K562 (cell line): ENCODE measurements at regions not wholly inside any gene's neighbourhood (a gene's known extent, or its start where the extent isn't known, plus 50 kb on each side); places are given as distances from the start of the nearest gene placed in this dataset.

ENCODE experiments used
- CC2D1A ChIP-seq: fragments of 450-650 bp; IDR thresholded peaks from 2 replicates; pipeline ENCODE4 v1.6.1; 2017; ENCODE audit warnings: mild to moderate bottlenecking
- DMBX1 ChIP-seq: fragments of 250-450 bp; sonication (Bioruptor Pico); IDR thresholded peaks from 2 replicates; pipeline ENCODE4 v1.8.0; 2022; ENCODE audit warnings: inconsistent platforms, mild to moderate bottlenecking, moderate library complexity, borderline replicate concordance
- RBM39 ChIP-seq: fragments of 200-400 bp; formaldehyde crosslinking; optimal IDR thresholded peaks from 2 replicates; pipeline ENCODE3; 2018; ENCODE audit warnings: low read depth, low read length
- SFPQ ChIP-seq: fragments of 200-400 bp; formaldehyde crosslinking; IDR thresholded peaks from 2 replicates; pipeline ENCODE4 v1.6.1; 2017; ENCODE audit warnings: mild to moderate bottlenecking, low read depth, low read length, moderate library complexity
- SUPT5H ChIP-seq: fragments of 450-650 bp; IDR thresholded peaks from 2 replicates; pipeline ENCODE4 v1.6.1; 2016
- TAL1 ChIP-seq: fragments of 450-650 bp; IDR thresholded peaks from 2 replicates; pipeline ENCODE4 v1.6.1; 2016; ENCODE audit warnings: mild to moderate bottlenecking
- TEAD1 ChIP-seq, 2 experiments: fragments of 450-650 bp in 1 of 2; sonication (generic) in 1 of 2; formaldehyde crosslinking; IDR thresholded peaks; 2 replicates each; pipeline versions ENCODE4 v1.4.0 to v1.8.0; 2020 to 2022; ENCODE audit warnings: mild to moderate bottlenecking in 2 of 2, missing genetic modification reagents in 1 of 2
- TEAD4 ChIP-seq, 2 experiments: sonication (generic) in 1 of 2; formaldehyde crosslinking in 1 of 2; IDR thresholded peaks; 2 replicates each; pipeline versions ENCODE4 v1.6.1 to v1.8.0; 2012 to 2022; ENCODE audit warnings: borderline replicate concordance in 1 of 2, inconsistent platforms in 1 of 2, low read length in 1 of 2, mild to moderate bottlenecking in 1 of 2, missing genetic modification reagents in 1 of 2
- ZNF217 ChIP-seq: sonication (generic); formaldehyde crosslinking; IDR thresholded peaks from 2 replicates; pipeline ENCODE4 v1.8.0; 2022; ENCODE audit warnings: mild to moderate bottlenecking, missing genetic modification reagents
- ZNF354B ChIP-seq: fragments of 250-450 bp; sonication (Bioruptor Pico); IDR thresholded peaks from 2 replicates; pipeline ENCODE4 v1.4.0; 2020
- ZNF785 ChIP-seq: fragments of 250-450 bp; sonication (Bioruptor Pico); IDR thresholded peaks from 2 replicates; pipeline ENCODE4 v1.4.0; 2020; ENCODE audit warnings: mild to moderate bottlenecking
- TF ChIP-seq, protein P1 (sequence below): fragments of 250-450 bp; sonication (Bioruptor Pico); IDR thresholded peaks from 2 replicates; pipeline ENCODE4 v1.9.0; 2021; ENCODE audit warnings: mild to moderate bottlenecking, inconsistent platforms
- TF ChIP-seq, protein P2 (sequence below): fragments of 250-450 bp; sonication (Bioruptor Pico); IDR thresholded peaks from 2 replicates; pipeline ENCODE4 v1.4.0; 2020

DNA sequence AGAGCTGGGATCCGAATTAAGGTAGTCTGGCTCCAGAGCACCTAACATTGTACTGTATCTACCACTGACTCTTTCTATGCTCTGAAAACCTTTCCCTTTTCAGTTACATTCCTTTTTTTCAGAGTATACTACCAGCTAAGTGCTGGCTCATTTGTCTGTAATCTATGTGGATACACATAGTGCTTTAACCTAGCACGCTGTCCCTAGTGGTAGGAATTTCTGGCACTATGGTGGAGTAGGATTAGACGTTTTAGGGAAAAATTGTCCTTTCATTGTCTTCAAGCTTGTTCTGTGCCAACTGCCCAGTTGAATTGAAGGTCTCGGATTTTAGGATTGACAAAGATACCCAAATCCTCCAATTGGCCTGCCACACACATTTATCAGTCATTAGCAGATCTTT, 259.1 kb upstream of the FERMT1 start (continued):
- TF ChIP-seq SFPQ (no peak), ZNF354B (CRISPR knock-in tag) (no peak), SUPT5H (no peak), RBM39 (no peak), ZNF217 (CRISPR knock-in tag) (no peak), DMBX1 (CRISPR knock-in tag) (no peak), TAL1 (no peak), ZNF785 (CRISPR knock-in tag) (no peak), TEAD4 (IDR thresholded peaks at IDR 0.05; ENCODE audit: low read length) (0 out of 2 replicates have a peak, but pooled peaks have one; percentile 14), TEAD4 (CRISPR knock-in tag; IDR thresholded peaks at IDR 0.05; ENCODE audit: borderline replicate concordance) (no peak), TEAD1 (CRISPR knock-in tag; IDR thresholded peaks at IDR 0.05) (peak; percentile 70 to 87; a peak in 3 of 4 replicates), CC2D1A (no peak)
- TF ChIP-seq, protein P1, sequence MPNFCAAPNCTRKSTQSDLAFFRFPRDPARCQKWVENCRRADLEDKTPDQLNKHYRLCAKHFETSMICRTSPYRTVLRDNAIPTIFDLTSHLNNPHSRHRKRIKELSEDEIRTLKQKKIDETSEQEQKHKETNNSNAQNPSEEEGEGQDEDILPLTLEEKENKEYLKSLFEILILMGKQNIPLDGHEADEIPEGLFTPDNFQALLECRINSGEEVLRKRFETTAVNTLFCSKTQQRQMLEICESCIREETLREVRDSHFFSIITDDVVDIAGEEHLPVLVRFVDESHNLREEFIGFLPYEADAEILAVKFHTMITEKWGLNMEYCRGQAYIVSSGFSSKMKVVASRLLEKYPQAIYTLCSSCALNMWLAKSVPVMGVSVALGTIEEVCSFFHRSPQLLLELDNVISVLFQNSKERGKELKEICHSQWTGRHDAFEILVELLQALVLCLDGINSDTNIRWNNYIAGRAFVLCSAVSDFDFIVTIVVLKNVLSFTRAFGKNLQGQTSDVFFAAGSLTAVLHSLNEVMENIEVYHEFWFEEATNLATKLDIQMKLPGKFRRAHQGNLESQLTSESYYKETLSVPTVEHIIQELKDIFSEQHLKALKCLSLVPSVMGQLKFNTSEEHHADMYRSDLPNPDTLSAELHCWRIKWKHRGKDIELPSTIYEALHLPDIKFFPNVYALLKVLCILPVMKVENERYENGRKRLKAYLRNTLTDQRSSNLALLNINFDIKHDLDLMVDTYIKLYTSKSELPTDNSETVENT: no peak
- TF ChIP-seq, protein P2, sequence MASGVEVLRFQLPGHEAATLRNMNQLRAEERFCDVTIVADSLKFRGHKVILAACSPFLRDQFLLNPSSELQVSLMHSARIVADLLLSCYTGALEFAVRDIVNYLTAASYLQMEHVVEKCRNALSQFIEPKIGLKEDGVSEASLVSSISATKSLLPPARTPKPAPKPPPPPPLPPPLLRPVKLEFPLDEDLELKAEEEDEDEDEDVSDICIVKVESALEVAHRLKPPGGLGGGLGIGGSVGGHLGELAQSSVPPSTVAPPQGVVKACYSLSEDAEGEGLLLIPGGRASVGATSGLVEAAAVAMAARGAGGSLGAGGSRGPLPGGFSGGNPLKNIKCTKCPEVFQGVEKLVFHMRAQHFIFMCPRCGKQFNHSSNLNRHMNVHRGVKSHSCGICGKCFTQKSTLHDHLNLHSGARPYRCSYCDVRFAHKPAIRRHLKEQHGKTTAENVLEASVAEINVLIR (CRISPR knock-in tag): no peak
